ENCODE measurements at regions not wholly inside any gene's neighbourhood (a gene's known extent, or its start where the extent isn't known, plus 50 kb on each side); places are given as distances from the start of the nearest gene placed in this dataset.
"Not testable (repeated sequence)": the region's sequence is repeated elsewhere in the genome, so short reads cannot be mapped to it uniquely, and the experiment has no call there.

GRCh38 chr5:2376486-2376885 lies 375.0 kb downstream of the IRX2 start:
- DNase-seq = no peak

GRCh38 chr5:2375757-2376250 lies 375.7 kb downstream of the IRX2 start:
- no peak for DNase-seq

GRCh38 chr5:2375291-2375690 lies 376.2 kb downstream of the IRX2 start:
- no peak for DNase-seq

- DNase-seq = no peak
Observed at GRCh38 chr5:2374703-2375102, 376.8 kb downstream of the IRX2 start.

GRCh38 chr5:2373631-2374030 lies 377.8 kb downstream of the IRX2 start:
- DNase-seq = no peak

GRCh38 chr5:2371419-2371710 lies 380.1 kb downstream of the IRX2 start:
- DNase-seq = no peak

- no peak for DNase-seq
Observed at GRCh38 chr5:2370626-2371418, 380.7 kb downstream of the IRX2 start.

GRCh38 chr5:2369178-2369577 lies 382.3 kb downstream of the IRX2 start:
- no peak for DNase-seq

- DNase-seq = no peak
Observed at GRCh38 chr5:2366816-2367215, 384.7 kb downstream of the IRX2 start.

GRCh38 chr5:2357309-2357708 lies 394.2 kb downstream of the IRX2 start:
- no peak for DNase-seq

GRCh38 chr5:2355859-2356258 lies 395.6 kb downstream of the IRX2 start:
- DNase-seq = no peak

GRCh38 chr5:2353871-2354440 lies 397.5 kb downstream of the IRX2 start:
- DNase-seq = no peak

- no peak for DNase-seq
Observed at GRCh38 chr5:2353211-2353610, 398.3 kb downstream of the IRX2 start.

- no peak for DNase-seq
Observed at GRCh38 chr5:2352101-2352861, 399.2 kb downstream of the IRX2 start.

GRCh38 chr5:2349768-2350167 lies 401.7 kb downstream of the IRX2 start:
- not testable (repeated sequence) for DNase-seq

GRCh38 chr5:2338686-2339085 lies 412.8 kb downstream of the IRX2 start:
- DNase-seq = no peak

- no peak for DNase-seq
Observed at GRCh38 chr5:2335733-2336515, 415.6 kb downstream of the IRX2 start.

GRCh38 chr5:2335125-2335732 lies 416.2 kb downstream of the IRX2 start:
- no peak for DNase-seq

GRCh38 chr5:2334719-2335118 lies 416.8 kb downstream of the IRX2 start:
- no peak for DNase-seq

GRCh38 chr5:2333291-2333690 lies 418.2 kb downstream of the IRX2 start:
- DNase-seq = no peak

GRCh38 chr5:2332521-2332920 lies 419.0 kb downstream of the IRX2 start:
- no peak for DNase-seq

GRCh38 chr5:2330325-2331130 lies 420.9 kb downstream of the IRX2 start:
- DNase-seq = no peak

Data from NCI-H2227 treated with DMSO at 0.1 percent for 48 hours (cell line).